Neuronal stem cell (in vitro differentiated cells): ENCODE measurements at regions not wholly inside any gene's neighbourhood (a gene's known extent, or its start where the extent isn't known, plus 50 kb on each side); places are given as distances from the start of the nearest gene placed in this dataset.

Experiments
- DNase-seq: peaks from one replicate; pipeline ENCODE4 v3.0.0-alpha.2; 2013; ENCODE audit warnings: low spot score
- H2AFZ ChIP-seq: one replicate; pipeline ENCODE4 v1.6.1; 2013; ENCODE audit warnings: mild to moderate bottlenecking, low read length, inconsistent platforms
- H2AK5ac ChIP-seq: 2 replicates; pipeline ENCODE4 v1.6.1; 2013; ENCODE audit warnings: low read depth, mild to moderate bottlenecking, inconsistent platforms, low read length, moderate library complexity, mixed read lengths
- H2BK120ac ChIP-seq: 2 replicates; pipeline ENCODE4 v1.6.1; 2013; ENCODE audit warnings: low read depth, mild to moderate bottlenecking, inconsistent platforms, low read length, moderate library complexity, mixed read lengths
- H2BK12ac ChIP-seq: one replicate; pipeline ENCODE4 v1.6.1; 2013; ENCODE audit warnings: low read length, inconsistent platforms
- H2BK15ac ChIP-seq: 2 replicates; pipeline ENCODE4 v1.6.1; 2013; ENCODE audit warnings: mild to moderate bottlenecking, low read length, inconsistent platforms, mixed read lengths
- H2BK5ac ChIP-seq: one replicate; pipeline ENCODE4 v1.6.1; 2013; ENCODE audit warnings: inconsistent platforms, mild to moderate bottlenecking, low read length, moderate library complexity
- H3K14ac ChIP-seq: one replicate; pipeline ENCODE4 v1.6.1; 2013; ENCODE audit warnings: low read length, inconsistent platforms
- H3K18ac ChIP-seq: 2 replicates; pipeline ENCODE4 v1.6.1; 2013; ENCODE audit warnings: low read length, inconsistent platforms
- H3K23ac ChIP-seq: 2 replicates; pipeline ENCODE4 v1.6.1; 2013; ENCODE audit warnings: low read depth, mild to moderate bottlenecking, mixed read lengths, low read length, inconsistent platforms; ENCODE audit not compliant: poor library complexity
- H3K27ac ChIP-seq: replicated peaks from 3 replicates; pipeline ENCODE4 v1.5.1; 2013; ENCODE audit warnings: low read length, inconsistent platforms
- H3K27me3 ChIP-seq, 3 experiments: 2 replicates each; pipeline ENCODE4 v1.6.1; 2013; ENCODE audit warnings: low read length in 3 of 3, mild to moderate bottlenecking in 2 of 3, inconsistent platforms in 1 of 3, low read depth in 1 of 3, mixed read lengths in 1 of 3, moderate library complexity in 1 of 3; ENCODE audit not compliant: control insufficient read depth in 3 of 3, insufficient read depth in 3 of 3
- H3K36me3 ChIP-seq, 2 donors: replicated peaks in 1 of 2; 2 replicates each; pipeline ENCODE4 v1.6.1; 2013; ENCODE audit warnings: low read length in 2 of 2; ENCODE audit not compliant: control insufficient read depth in 2 of 2, insufficient read depth in 2 of 2
- H3K4ac ChIP-seq: 2 replicates; pipeline ENCODE4 v1.6.1; 2013; ENCODE audit warnings: inconsistent platforms, mild to moderate bottlenecking, low read length, moderate library complexity
- H3K4me1 ChIP-seq, 2 donors: 1 replicate in 1 of 2; 2 replicates in 1 of 2; pipeline ENCODE4 v1.6.1; 2013; ENCODE audit warnings: low read length in 2 of 2, low read depth in 1 of 2; ENCODE audit not compliant: control insufficient read depth in 2 of 2, insufficient read depth in 1 of 2
- H3K4me2 ChIP-seq: one replicate; pipeline ENCODE4 v1.6.1; 2013; ENCODE audit warnings: mild to moderate bottlenecking, low read length, inconsistent platforms; ENCODE audit not compliant: insufficient read depth, poor library complexity, severe bottlenecking
- H3K4me3 ChIP-seq, 2 donors: 2 replicates each; pipeline ENCODE4 v1.5.1; 2013; ENCODE audit warnings: low read length in 2 of 2, mild to moderate bottlenecking in 2 of 2, inconsistent platforms in 1 of 2, moderate library complexity in 1 of 2
- H3K79me1 ChIP-seq: one replicate; pipeline ENCODE4 v1.6.1; 2013; ENCODE audit warnings: low read depth, mild to moderate bottlenecking, inconsistent platforms, low read length, moderate library complexity
- H3K9ac ChIP-seq: one replicate; pipeline ENCODE4 v1.6.1; 2013; ENCODE audit warnings: mild to moderate bottlenecking, low read depth, low read length, inconsistent platforms; ENCODE audit not compliant: poor library complexity
- H3K9me3 ChIP-seq, 2 donors: replicated peaks in 1 of 2; 2 replicates each; pipeline versions ENCODE3 to v1.6.1; 2013; ENCODE audit warnings: low read length in 2 of 2, mild to moderate bottlenecking in 2 of 2, inconsistent platforms in 1 of 2, low read depth in 1 of 2, mixed read lengths in 1 of 2, moderate library complexity in 1 of 2; ENCODE audit not compliant: control insufficient read depth in 2 of 2, insufficient read depth in 1 of 2
- H4K8ac ChIP-seq: one replicate; pipeline ENCODE4 v1.6.1; 2013; ENCODE audit warnings: low read depth, mild to moderate bottlenecking, inconsistent platforms, low read length, moderate library complexity
- H4K91ac ChIP-seq: one replicate; pipeline ENCODE4 v1.6.1; 2013; ENCODE audit warnings: low read length, low read depth, mild to moderate bottlenecking, inconsistent platforms; ENCODE audit not compliant: poor library complexity
- WGBS, 2 donors: extraction: QIAGEN DNeasy Blood & Tissue Kit; methylation state at CpG; one replicate each; pipeline ENCODE4 v1.1.7; 2013; ENCODE audit warnings: missing lambda C conversion rate in 2 of 2, mixed read lengths in 1 of 2; ENCODE audit not compliant: insufficient read length in 2 of 2, insufficient replicate concordance in 1 of 2; ENCODE audit errors: extremely low coverage in 2 of 2; 5-methylcytosine and 5-hydroxymethylcytosine counted together

DNA sequence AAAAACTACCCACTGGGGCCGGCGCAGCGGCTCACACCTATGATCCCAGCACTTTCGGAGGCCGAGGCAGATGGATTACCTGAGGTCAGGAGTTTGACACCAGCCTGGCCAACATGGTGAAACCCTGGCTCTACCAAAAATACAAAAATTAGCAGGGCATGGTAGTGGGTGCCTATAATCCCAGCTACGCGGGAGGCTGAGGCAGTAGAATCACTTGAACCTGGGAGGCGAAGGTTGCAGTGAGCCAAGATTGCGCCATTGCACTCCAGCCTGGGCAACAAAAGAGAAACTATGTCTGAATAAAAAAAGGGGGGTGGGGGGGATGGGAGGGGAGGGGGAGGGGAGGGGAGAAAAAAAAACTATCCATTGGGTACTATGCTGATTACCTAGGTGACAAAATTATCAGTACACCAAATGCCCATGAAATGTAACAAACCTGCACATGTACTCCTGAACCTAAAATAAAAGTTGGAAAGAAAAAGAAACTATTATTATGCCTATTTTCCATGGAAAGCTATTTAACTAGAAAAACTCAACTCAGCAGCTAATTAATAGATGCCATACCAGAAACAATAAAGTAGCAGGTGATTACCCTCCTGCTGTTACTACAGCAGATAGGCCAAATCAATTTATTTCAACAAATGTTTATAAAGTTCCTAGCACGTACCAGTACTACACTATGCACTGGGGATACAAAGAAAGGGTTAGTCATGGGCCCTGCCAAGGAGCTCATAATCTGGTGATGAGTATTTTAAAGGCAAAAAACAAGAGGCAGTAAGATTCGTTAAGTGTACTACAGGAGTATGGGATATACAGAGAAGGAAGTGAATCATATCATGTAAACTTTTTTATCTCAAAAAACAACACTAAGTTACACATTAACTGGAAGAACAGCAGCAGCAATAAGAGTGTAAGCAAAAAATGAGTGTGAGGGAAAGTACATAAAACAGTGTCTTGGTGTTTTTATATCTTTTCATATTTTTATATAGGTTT is 112.8 kb upstream of the SLC39A10 start:
- H3K9ac ChIP-seq, result no peak overlapping the region
- no peak overlapping the region for H2BK15ac ChIP-seq
- no peak overlapping the region for H3K18ac ChIP-seq
- no peak overlapping the region for H4K8ac ChIP-seq
- no CpG with 5 or more reads among the region's 11 CpGs for WGBS, 2 donors
- no peak overlapping the region for H2BK5ac ChIP-seq
- no peaks in the 10 kb centered on the region for H3K4me1 ChIP-seq
- H2BK120ac ChIP-seq, result no peak overlapping the region
- no peak overlapping the region for H3K4me2 ChIP-seq
- H3K27me3 ChIP-seq, result no peaks in the 10 kb centered on the region
- DNase-seq, result no peak
- H2AK5ac ChIP-seq, result no peak overlapping the region
- no peak overlapping the region for H2AFZ ChIP-seq
- no peak overlapping the region for H3K23ac ChIP-seq
- H3K4me3 ChIP-seq, result no peak overlapping the region
- no peak overlapping the region for H3K14ac ChIP-seq
- H3K36me3 ChIP-seq, result no peaks in the 10 kb centered on the region
- no peaks in the 10 kb centered on the region for H3K9me3 ChIP-seq
- no peak overlapping the region for H2BK12ac ChIP-seq
- H4K91ac ChIP-seq, result no peak overlapping the region
- H3K27ac ChIP-seq, result no peak overlapping the region
- no peak overlapping the region for H3K4ac ChIP-seq
- H3K79me1 ChIP-seq, result peaks cover 2% of the 10 kb centered on the region

DNA sequence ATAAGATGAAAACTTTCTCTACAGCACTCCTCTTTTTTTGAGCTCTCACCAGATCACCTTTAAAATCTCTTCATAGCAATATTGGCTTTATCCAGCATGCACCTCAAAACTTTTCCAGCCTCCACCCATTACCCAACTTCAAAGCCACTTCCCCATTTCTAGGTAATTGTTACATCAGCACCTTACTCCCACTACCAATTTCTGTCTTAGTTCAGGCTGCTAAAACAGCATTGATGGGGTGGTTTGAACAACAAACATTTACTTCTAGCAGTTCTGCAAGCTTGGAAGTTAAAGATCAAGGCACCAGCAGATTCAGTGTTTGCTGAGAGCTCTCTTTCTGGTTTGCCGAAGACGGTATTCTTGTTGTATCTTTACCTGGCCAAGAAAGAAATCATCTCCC is 114.0 kb upstream of the SLC39A10 start:
- Histone ChIP-seq H2AFZ (no peak overlapping the region), H2BK12ac (no peak overlapping the region), H3K18ac (no peak overlapping the region), H3K9ac (no peak overlapping the region), H3K27ac (no peak overlapping the region), H2AK5ac (no peak overlapping the region), H2BK5ac (no peak overlapping the region), H3K4me3 (no peak overlapping the region), H3K4me2 (no peak overlapping the region), H3K27me3 (no peaks in the 10 kb centered on the region), H3K23ac (no peak overlapping the region), H2BK120ac (no peak overlapping the region), H3K36me3 (no peaks in the 10 kb centered on the region), H3K14ac (no peak overlapping the region), H4K91ac (no peak overlapping the region), H3K4me1 (no peaks in the 10 kb centered on the region), H4K8ac (no peak overlapping the region), H3K79me1 (peaks cover 2% of the 10 kb centered on the region), H2BK15ac (no peak overlapping the region), H3K9me3 (no peaks in the 10 kb centered on the region), H3K4ac (no peak overlapping the region)
- no CpG with 5 or more reads among the region's 2 CpGs for WGBS, 2 donors
- no peak for DNase-seq

DNA sequence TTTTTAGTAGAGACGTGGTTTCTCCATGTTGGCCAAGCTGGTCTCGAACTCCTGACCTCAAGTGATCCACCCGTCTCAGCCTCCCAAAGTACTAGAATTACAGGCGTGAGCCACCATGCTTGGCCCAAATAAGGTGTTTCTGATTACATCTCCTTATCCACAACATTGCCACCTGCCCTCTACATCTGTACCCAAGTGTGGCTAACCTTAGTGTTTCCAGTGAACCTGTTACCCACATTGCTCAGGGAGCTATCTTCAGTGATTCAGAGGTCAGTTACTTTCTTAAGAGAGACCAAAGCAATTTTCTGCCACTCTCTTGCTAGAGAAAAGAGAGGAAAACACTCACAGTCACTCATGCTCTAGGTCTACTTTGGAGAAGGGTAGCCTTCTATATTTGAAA is 115.0 kb upstream of the SLC39A10 start:
- H3K9ac ChIP-seq, result no peak overlapping the region
- no peak for DNase-seq
- H3K4ac ChIP-seq, result no peak overlapping the region
- no peaks in the 10 kb centered on the region for H3K9me3 ChIP-seq
- no peak overlapping the region for H2AK5ac ChIP-seq
- H3K79me1 ChIP-seq, result peaks cover 2% of the 10 kb centered on the region
- no peaks in the 10 kb centered on the region for H3K36me3 ChIP-seq
- WGBS, 2 donors, result no CpG with 5 or more reads among the region's 4 CpGs
- H2BK5ac ChIP-seq, result no peak overlapping the region
- no peak overlapping the region for H3K18ac ChIP-seq
- H3K27me3 ChIP-seq, result no peaks in the 10 kb centered on the region
- no peak overlapping the region for H4K91ac ChIP-seq
- no peak overlapping the region for H2BK12ac ChIP-seq
- H2BK15ac ChIP-seq, result no peak overlapping the region
- no peak overlapping the region for H3K23ac ChIP-seq
- no peak overlapping the region for H3K4me2 ChIP-seq
- H3K27ac ChIP-seq, result no peak overlapping the region
- H2AFZ ChIP-seq, result no peak overlapping the region
- no peaks in the 10 kb centered on the region for H3K4me1 ChIP-seq
- H3K4me3 ChIP-seq, result no peak overlapping the region
- H4K8ac ChIP-seq, result no peak overlapping the region
- no peak overlapping the region for H2BK120ac ChIP-seq
- no peak overlapping the region for H3K14ac ChIP-seq

DNA sequence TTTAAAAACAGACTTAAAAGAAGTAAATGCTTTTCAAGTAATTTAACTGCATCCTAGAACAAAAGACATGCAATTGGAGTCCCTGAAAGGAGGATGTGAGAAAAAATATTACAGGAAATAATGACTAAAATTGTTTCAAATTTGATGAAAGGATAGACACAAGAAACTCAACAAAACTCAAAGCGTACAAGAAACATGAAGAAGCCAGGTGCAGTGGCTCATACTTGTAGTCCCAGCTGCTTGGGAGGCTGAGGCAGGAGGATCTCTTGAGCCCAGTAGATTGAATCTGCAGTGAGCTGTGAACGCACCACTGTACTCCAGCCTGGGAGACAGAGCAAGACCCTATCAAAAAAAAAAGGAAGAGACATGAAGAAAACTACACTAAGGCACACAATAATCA is 118.1 kb upstream of the SLC39A10 start:
- Histone ChIP-seq H3K27ac (no peak overlapping the region), H3K27me3 (no peaks in the 10 kb centered on the region), H4K91ac (no peak overlapping the region), H3K79me1 (peaks cover 2% of the 10 kb centered on the region), H3K18ac (no peak overlapping the region), H3K14ac (no peak overlapping the region), H2BK15ac (no peak overlapping the region), H2AK5ac (no peak overlapping the region), H3K9ac (no peak overlapping the region), H2BK5ac (no peak overlapping the region), H3K4ac (no peak overlapping the region), H3K36me3 (no peaks in the 10 kb centered on the region), H3K4me3 (no peak overlapping the region), H2BK120ac (no peak overlapping the region), H3K4me2 (no peak overlapping the region), H3K9me3 (no peaks in the 10 kb centered on the region), H4K8ac (no peak overlapping the region), H3K4me1 (peaks cover 0 to 5% of the 10 kb centered on the region in 2 donors), H2BK12ac (no peak overlapping the region), H3K23ac (no peak overlapping the region), H2AFZ (no peak overlapping the region)
- DNase-seq, result no peak
- no CpG with 5 or more reads among the region's 2 CpGs for WGBS, 2 donors
